ENCODE measurements at regions not wholly inside any gene's neighbourhood (a gene's known extent, or its start where the extent isn't known, plus 50 kb on each side); places are given as distances from the start of the nearest gene placed in this dataset.

GRCh38 chr4:128455480-128455879 lies 167.9 kb upstream of the PGRMC2 start (continued):
- TF ChIP-seq ZBTB46 (CRISPR knock-in tag; IDR thresholded peaks at IDR 0.05; ENCODE audit: borderline replicate concordance): no peak

- H3K36me3 ChIP-seq (replicated peaks in 1 of 2; ENCODE audit: control insufficient read depth in 1 of 2, insufficient read depth in 2 of 2, low read length in 2 of 2): no peaks in the 10 kb centered on the region
- no peak overlapping the region for H3K4me3 ChIP-seq (replicated peaks in 1 of 3; ENCODE audit: insufficient read depth in 1 of 3, low read depth in 2 of 3, low read length in 3 of 3)
- H3K27ac ChIP-seq (ENCODE audit: extremely low read length, insufficient read depth, low read length): no peak overlapping the region
- no peaks in the 10 kb centered on the region for H3K4me1 ChIP-seq (ENCODE audit: insufficient read depth, low read length)
- H3K4me2 ChIP-seq (ENCODE audit: low read depth, low read length): no peak overlapping the region
- no peak overlapping the region for H2AFZ ChIP-seq (ENCODE audit: low read length)
- no peaks in the 10 kb centered on the region for H3K27me3 ChIP-seq (ENCODE audit: control insufficient read depth in 1 of 2, insufficient read depth in 2 of 2, low read length in 2 of 2)
- H3K9me3 ChIP-seq (ENCODE audit: low read length): no peaks in the 10 kb centered on the region
- no peak for DNase-seq (ENCODE audit: low spot score)
- BruUV-seq (replicated peaks): no TSS peak
- no peak for ATAC-seq
- no peak for FAIRE-seq
- CTCF ChIA-PET (ENCODE audit: low intra/inter-chr PET ratio, low total read pairs): interaction anchor here (1.2 kb wide), 1 partner anchor 354 kb away, joined by 5 read pairs; the partner anchor contains the start of gene JADE1
- H3K79me2 ChIP-seq (ENCODE audit: insufficient read depth, low read length): no peaks in the 10 kb centered on the region
- TF ChIP-seq NCOA5 (CRISPR knock-in tag; IDR thresholded peaks at IDR 0.05) (no peak), ZNF646 (CRISPR knock-in tag; IDR thresholded peaks at IDR 0.05) (no peak), ZNF430 (CRISPR knock-in tag; IDR thresholded peaks at IDR 0.05) (no peak), ZNF432 (CRISPR knock-in tag; IDR thresholded peaks at IDR 0.05; ENCODE audit: borderline replicate concordance) (no peak), BRD4 (CRISPR knock-in tag; IDR thresholded peaks at IDR 0.05) (no peak), HIVEP1 (CRISPR knock-in tag; IDR thresholded peaks at IDR 0.05) (no peak), ZNF3 (CRISPR knock-in tag; IDR thresholded peaks at IDR 0.05) (no peak), ZNF232 (CRISPR knock-in tag; IDR thresholded peaks at IDR 0.05; ENCODE audit: borderline replicate concordance) (no peak), CHCHD3 (CRISPR knock-in tag; IDR thresholded peaks at IDR 0.05) (no peak), ZNF562 (CRISPR knock-in tag; IDR thresholded peaks at IDR 0.05; ENCODE audit: borderline replicate concordance) (no peak), RAD51 (IDR thresholded peaks at IDR 0.05; ENCODE audit: borderline replicate concordance) (no peak), TFE3 (CRISPR knock-in tag; IDR thresholded peaks at IDR 0.05) (no peak), ZNF83 (CRISPR knock-in tag; IDR thresholded peaks at IDR 0.05; ENCODE audit: borderline replicate concordance) (no peak)
- 43% methylated on average over 4 of the region's 4 CpGs for WGBS (ENCODE audit: low lambda C conversion rate)
- in situ Hi-C loops (cut with HindIII; ENCODE audit: extremely low pct_ligation_motif_present, low pct_unique_long_range_greater_than_20kb) (no loop called here), intact Hi-C loops (cut with micrococcal nuclease; ENCODE audit: unreplicated experiment) (loop anchor here (1.0 to 10.0 kb wide), 6 partner anchors 97 to 408 kb away; partner anchors contain the start of gene JADE1)
- no peaks in the 10 kb centered on the region for H4K20me1 ChIP-seq (ENCODE audit: insufficient read depth, low read length)
- POLR2A ChIA-PET: no interaction called here
- no peak overlapping the region for H3K9ac ChIP-seq (ENCODE audit: insufficient read depth, low read depth, low read length)
These were observed 167.3 kb upstream of the PGRMC2 start for GRCh38 chr4:128454881-128455280.

Measured in HepG2 (cell line).